Heart left ventricle (tissue), 13 donors: ENCODE measurements at regions not wholly inside any gene's neighbourhood (a gene's known extent, or its start where the extent isn't known, plus 50 kb on each side); places are given as distances from the start of the nearest gene placed in this dataset.

Source experiments
- POLR2A ChIP-seq, 2 donors: fragments of 450-650 bp; IDR thresholded peaks; one replicate each; pipeline ENCODE4 v1.6.1; 2017; ENCODE audit warnings: antibody characterized with exemption in 2 of 2, mild to moderate bottlenecking in 2 of 2, moderate library complexity in 2 of 2
- TF ChIP-seq, protein P1 (sequence below), 12 donors: fragments of 200-600 bp; sonication (generic) in 4 of 12; IDR thresholded peaks; one replicate each; pipeline versions ENCODE4 v1.5.0 to v1.8.0; 2018 to 2022; ENCODE audit warnings: antibody characterized with exemption in 12 of 12, mild to moderate bottlenecking in 5 of 12
- donor health status: ischemic (EF 13 %, LVEDD 7.1; RV severe dilation, severe dysfunction).
- donor health status: DM: no; HTN: yes; CAD: no.
- donor health status: DM: no; HTN: no; CAD: no.
- donor health status: ischemic (EF 25% LVEDD 6.9; RV normal size, moderate dysfunction).
- donor health status: ischemic (EF 25% LVEDD 5.7; RV mildly dilated, moderate dysfunction).
- donor health status: ischemic (EF 35%, LVEDD 5.7; RV mildly dilated, moderate dysfunction).
- donor health status: nonischemic (EF 11% LVEDD 7.7; RV severe dilation, severe dysfunction).
- donor health status: DM: yes; HTN: yes; CAD: no.
- donor health status: PGD.
- donor health status: ischemic (EF 29% LVEDD 5.4; RV normal size, mild dysfunction).
- donor health status: nonischemic (EF 23%, LVEDD 6.1; RV moderate dilation, normal function).

DNA sequence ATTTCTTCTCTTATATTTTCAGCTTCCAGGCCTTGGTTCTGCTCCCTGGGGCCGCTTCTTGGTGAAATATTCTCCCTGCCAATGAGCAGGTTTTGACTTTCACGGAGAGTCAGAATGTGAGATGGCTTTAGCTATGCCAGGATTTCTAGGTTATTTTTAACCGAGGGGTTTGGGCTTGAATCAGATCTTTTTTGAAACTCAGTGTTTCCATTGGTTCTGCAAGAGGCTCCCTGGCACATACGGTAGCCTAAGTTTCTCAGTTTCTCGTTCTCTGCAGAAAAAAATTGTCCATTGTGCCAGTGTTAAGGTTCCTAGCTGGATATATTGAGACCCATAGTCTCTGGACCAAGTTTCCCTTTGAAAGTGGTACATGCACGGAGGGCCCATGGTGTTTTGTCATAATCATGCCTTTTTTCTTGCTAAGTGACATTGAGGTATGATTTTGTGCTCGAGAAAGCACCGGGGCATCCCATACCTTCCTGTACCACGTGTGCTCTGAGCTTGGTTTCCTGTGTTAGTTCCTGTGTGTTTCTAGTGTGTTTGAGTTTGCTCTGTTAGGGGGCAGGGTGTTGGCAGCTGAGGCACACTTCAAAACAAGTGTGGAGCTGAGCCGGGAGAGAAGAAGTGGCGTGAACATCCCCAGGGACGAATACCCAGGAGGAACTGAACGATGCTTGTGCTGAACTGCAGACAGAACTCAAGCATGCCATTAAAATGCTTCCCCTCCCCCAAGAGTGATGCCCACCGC lies 127.2 kb downstream of the HS3ST3B1 start:
- TF ChIP-seq, protein P1, sequence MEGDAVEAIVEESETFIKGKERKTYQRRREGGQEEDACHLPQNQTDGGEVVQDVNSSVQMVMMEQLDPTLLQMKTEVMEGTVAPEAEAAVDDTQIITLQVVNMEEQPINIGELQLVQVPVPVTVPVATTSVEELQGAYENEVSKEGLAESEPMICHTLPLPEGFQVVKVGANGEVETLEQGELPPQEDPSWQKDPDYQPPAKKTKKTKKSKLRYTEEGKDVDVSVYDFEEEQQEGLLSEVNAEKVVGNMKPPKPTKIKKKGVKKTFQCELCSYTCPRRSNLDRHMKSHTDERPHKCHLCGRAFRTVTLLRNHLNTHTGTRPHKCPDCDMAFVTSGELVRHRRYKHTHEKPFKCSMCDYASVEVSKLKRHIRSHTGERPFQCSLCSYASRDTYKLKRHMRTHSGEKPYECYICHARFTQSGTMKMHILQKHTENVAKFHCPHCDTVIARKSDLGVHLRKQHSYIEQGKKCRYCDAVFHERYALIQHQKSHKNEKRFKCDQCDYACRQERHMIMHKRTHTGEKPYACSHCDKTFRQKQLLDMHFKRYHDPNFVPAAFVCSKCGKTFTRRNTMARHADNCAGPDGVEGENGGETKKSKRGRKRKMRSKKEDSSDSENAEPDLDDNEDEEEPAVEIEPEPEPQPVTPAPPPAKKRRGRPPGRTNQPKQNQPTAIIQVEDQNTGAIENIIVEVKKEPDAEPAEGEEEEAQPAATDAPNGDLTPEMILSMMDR (IDR thresholded peaks at IDR 0.05): no peak
- TF ChIP-seq POLR2A (IDR thresholded peaks at IDR 0.05): no peak
